Endothelial cell of umbilical vein (primary cell): ENCODE measurements at regions not wholly inside any gene's neighbourhood (a gene's known extent, or its start where the extent isn't known, plus 50 kb on each side); places are given as distances from the start of the nearest gene placed in this dataset.

Source experiments
- BruUV-seq: library from RNA; stranded (reverse); fragments of 400-500 nt; replicated peaks from 2 replicates; lab custom pipeline; 2021; lab: Mats Ljungman, UMichigan
- CTCF ChIA-PET: fragments of 300-600, 350-600 bp; sonication (Branson Sonifier 250); formaldehyde crosslinking; loops from one replicate; lab custom pipeline; 2021; ENCODE audit warnings: antibody characterized with exemption, inconsistent platforms; lab: Charles Lee
- POLR2A ChIA-PET: fragments of 300-600, 350-600 bp; sonication (Branson Sonifier 250); formaldehyde crosslinking; loops from one replicate; lab custom pipeline; 2021; ENCODE audit warnings: antibody characterized with exemption, inconsistent platforms; lab: Charles Lee
- DNase-seq: peaks from one replicate; pipeline ENCODE4 v3.0.0-alpha.2; 2011; ENCODE audit warnings: low read depth, low spot score
- FAIRE-seq: peaks from 2 replicates; lab custom pipeline; 2011; peaks lifted over from hg19 to GRCh38; lab: Jason Lieb, UNC
- H2AFZ ChIP-seq: 2 replicates; pipeline ENCODE4 v1.6.0; 2012; ENCODE audit warnings: low read depth, low read length, control low read depth, inconsistent platforms
- H3K27ac ChIP-seq: 2 replicates; pipeline ENCODE4 v1.5.1; 2011; ENCODE audit warnings: low read depth, mild to moderate bottlenecking, control low read depth, low read length, moderate library complexity; ENCODE audit not compliant: insufficient read depth
- H3K27me3 ChIP-seq, 2 experiments: 2 replicates each; pipeline versions ENCODE4 v1.6.0 to v1.6.1; 2011; ENCODE audit warnings: low read length in 2 of 2, mixed read lengths in 1 of 2; ENCODE audit not compliant: control insufficient read depth in 2 of 2, insufficient read depth in 2 of 2
- H3K36me3 ChIP-seq, 2 experiments: 2 replicates in 1 of 2; 3 replicates in 1 of 2; pipeline ENCODE4 v1.5.1; 2011; ENCODE audit warnings: low read length in 2 of 2, mild to moderate bottlenecking in 1 of 2, moderate library complexity in 1 of 2; ENCODE audit not compliant: control insufficient read depth in 2 of 2, insufficient read depth in 2 of 2; ENCODE audit errors: extremely low read depth in 1 of 2
- H3K4me1 ChIP-seq: 3 replicates; pipeline ENCODE4 v1.5.1; 2011; ENCODE audit warnings: mild to moderate bottlenecking, low read length; ENCODE audit not compliant: control insufficient read depth, insufficient read depth; ENCODE audit errors: extremely low read depth
- H3K4me2 ChIP-seq: 2 replicates; pipeline ENCODE4 v1.6.1; 2011; ENCODE audit warnings: low read length, control low read depth, mixed read lengths; ENCODE audit not compliant: insufficient read depth
- H3K4me3 ChIP-seq, 3 experiments: fragments of 200-600 bp in 1 of 3; sonication (generic), shearing (Covaris generic) in 1 of 3; replicated peaks in 1 of 3; 2 replicates each; pipeline ENCODE4 v1.5.1; 2011 to 2016; ENCODE audit warnings: control low read depth in 3 of 3, low read length in 3 of 3, mild to moderate bottlenecking in 2 of 3, inconsistent platforms in 1 of 3, low read depth in 1 of 3, moderate library complexity in 1 of 3; ENCODE audit not compliant: insufficient read depth in 1 of 3
- H3K79me2 ChIP-seq: 2 replicates; pipeline ENCODE4 v1.6.0; 2012; ENCODE audit warnings: low read length, inconsistent platforms; ENCODE audit not compliant: control insufficient read depth, insufficient read depth
- H3K9ac ChIP-seq: replicated peaks from 2 replicates; pipeline ENCODE3; 2011; ENCODE audit warnings: low read length, control low read depth; ENCODE audit not compliant: insufficient read depth; ENCODE audit errors: extremely low read depth
- H3K9me1 ChIP-seq: replicated peaks from 3 replicates; pipeline ENCODE4 v1.6.0; 2011; ENCODE audit warnings: mild to moderate bottlenecking, low read length; ENCODE audit not compliant: control insufficient read depth, insufficient read depth; ENCODE audit errors: extremely low read depth
- H3K9me3 ChIP-seq: replicated peaks from 2 replicates; pipeline ENCODE4 v1.5.1; 2012; ENCODE audit warnings: low read length, inconsistent platforms; ENCODE audit not compliant: control insufficient read depth, insufficient read depth
- H4K20me1 ChIP-seq: replicated peaks from 2 replicates; pipeline ENCODE3; 2011; ENCODE audit warnings: mild to moderate bottlenecking, low read length; ENCODE audit not compliant: control insufficient read depth, insufficient read depth; ENCODE audit errors: extremely low read depth
- FOS ChIP-seq: IDR thresholded peaks from 2 replicates; pipeline ENCODE4 v1.6.1; 2011; ENCODE audit warnings: mild to moderate bottlenecking, low read length, moderate library complexity, borderline replicate concordance; ENCODE audit not compliant: insufficient read depth
- GATA2 ChIP-seq: IDR thresholded peaks from 2 replicates; pipeline ENCODE4 v1.7.0; 2011; ENCODE audit warnings: low read depth, mild to moderate bottlenecking, moderate library complexity, mixed read lengths, low read length; ENCODE audit not compliant: insufficient read length, insufficient read depth
- MYC ChIP-seq: IDR thresholded peaks from one replicate; pipeline ENCODE4 v1.6.1; 2011; ENCODE audit warnings: mild to moderate bottlenecking, low read depth, low read length
- POLR2A ChIP-seq: IDR thresholded peaks from 2 replicates; pipeline ENCODE4 v1.6.1; 2012; ENCODE audit warnings: low read depth, mild to moderate bottlenecking, control low read depth, low read length
- POLR2AphosphoS5 ChIP-seq: IDR thresholded peaks from 2 replicates; pipeline ENCODE4 v1.6.1; 2012; ENCODE audit warnings: low read depth, mild to moderate bottlenecking, control low read depth, low read length, moderate library complexity; ENCODE audit not compliant: insufficient read depth
- dilution Hi-C: fragments of 300-500 bp; cut with MboI; formaldehyde crosslinking; loops from one replicate; pipeline ENCODE4 v1.15.0; 2019; ENCODE audit warnings: low sequenced_read_pairs; ENCODE audit not compliant: extremely low pct_ligation_motif_present
- intact Hi-C: fragments of 100-400 bp; cut with micrococcal nuclease; formaldehyde crosslinking; loops from one replicate; pipeline ENCODE4 v1.10.0; 2022

DNA sequence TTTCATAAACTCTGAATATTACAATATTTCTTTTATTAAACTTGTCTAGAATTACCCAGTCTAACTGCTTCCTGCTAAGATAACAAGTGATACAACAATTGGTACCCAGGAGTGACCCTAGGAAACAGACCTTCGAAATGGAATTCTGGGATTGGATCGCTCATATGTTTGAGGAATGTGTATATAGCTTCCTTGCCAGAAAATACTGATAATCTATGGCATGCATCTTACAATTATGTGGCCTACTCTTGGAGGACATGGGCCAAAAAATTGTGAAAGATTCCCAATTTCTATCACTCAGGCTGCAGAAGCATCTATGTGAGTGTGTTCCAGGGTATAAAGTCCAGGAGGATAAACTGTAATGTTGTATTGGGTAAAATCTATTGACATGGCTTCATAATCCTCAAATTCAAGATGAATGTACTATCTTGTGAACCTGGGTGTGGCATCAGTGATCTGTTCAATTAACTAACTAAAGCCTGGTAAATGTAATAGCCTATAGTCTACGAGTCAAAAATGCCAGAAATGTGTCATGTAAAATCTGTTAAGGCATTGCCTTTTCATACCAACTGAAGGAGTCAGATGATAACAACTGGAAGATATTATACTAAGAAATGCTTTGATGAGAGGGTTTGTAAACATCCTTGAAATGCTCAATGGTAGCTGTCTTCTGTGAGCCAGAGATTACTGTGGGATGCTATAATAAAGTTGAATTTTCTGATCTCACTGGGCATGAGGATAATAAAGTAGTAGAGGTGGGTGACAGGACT is 1499.3 kb downstream of the PCDH7 start:
- FAIRE-seq = no peak
- Histone ChIP-seq H3K9me1 (no peaks in the 10 kb centered on the region), H3K36me3 (no peaks in the 10 kb centered on the region), H3K9ac (no peak overlapping the region), H3K4me2 (peak overlapping the region; percentile 39), H4K20me1 (no peaks in the 10 kb centered on the region), H3K79me2 (no peaks in the 10 kb centered on the region), H3K9me3 (no peaks in the 10 kb centered on the region), H3K4me1 (no peaks in the 10 kb centered on the region), H3K4me3 (no peak overlapping the region), H2AFZ (peak overlapping the region; percentile 62), H3K27me3 (no peaks in the 10 kb centered on the region), H3K27ac (no peak overlapping the region)
- ChIA-PET CTCF (interaction anchor here (0.6 kb wide), 1 partner anchor 208 kb away, joined by 3 read pairs; no protein-coding TSS in a partner anchor), POLR2A (no interaction called here)
- TF ChIP-seq POLR2A (no peak), GATA2 (peak; percentile 12)
- BruUV-seq = no TSS peak
- DNase-seq = peak; percentile 3
- intact Hi-C loops = loop anchor here (1.0 kb wide), 1 partner anchor 77 kb away; no protein-coding TSS in a partner anchor
- dilution Hi-C loops = no loop called here

DNA sequence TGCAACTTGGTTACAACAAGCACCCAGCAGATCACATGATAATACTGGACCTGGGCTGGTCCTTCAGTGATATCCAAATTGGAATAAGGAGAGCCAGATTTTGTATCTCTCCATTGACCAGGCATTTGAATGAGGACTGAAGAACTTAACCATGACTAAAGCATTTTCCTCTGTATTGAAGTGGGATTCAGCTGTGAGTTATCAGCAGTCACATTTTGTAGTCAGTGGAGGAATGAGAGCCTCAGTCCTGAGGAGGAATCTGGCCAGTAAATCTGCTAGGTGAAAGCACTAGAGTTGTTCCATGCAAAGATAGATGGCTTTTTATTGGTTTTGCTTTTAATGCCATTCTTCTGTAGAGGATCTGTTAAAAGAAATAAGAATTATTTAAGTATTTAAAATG is 1506.0 kb downstream of the PCDH7 start:
- no TSS peak for BruUV-seq
- CTCF ChIA-PET = interaction anchor here (1.2 to 1.9 kb wide), 3 partner anchors 17 to 90 kb away, joined by 3 to 4 read pairs (median 3); no protein-coding TSS in a partner anchor
- no peak for DNase-seq

More for the DNA sequence above, 1506.0 kb downstream of the PCDH7 start:
- TF ChIP-seq FOS (peak; percentile 40), GATA2 (no peak), POLR2AphosphoS5 (no peak), MYC (no peak)
- Histone ChIP-seq H3K4me1 (no peaks in the 10 kb centered on the region), H3K9ac (no peak overlapping the region), H3K9me1 (no peaks in the 10 kb centered on the region), H3K27me3 (no peaks in the 10 kb centered on the region), H3K4me2 (no peak overlapping the region), H2AFZ (no peak overlapping the region), H3K36me3 (no peaks in the 10 kb centered on the region), H3K79me2 (no peaks in the 10 kb centered on the region), H4K20me1 (no peaks in the 10 kb centered on the region), H3K27ac (no peak overlapping the region), H3K4me3 (no peak overlapping the region), H3K9me3 (no peaks in the 10 kb centered on the region)
- dilution Hi-C loops (no loop called here), intact Hi-C loops (no loop called here)
- POLR2A ChIA-PET = no interaction called here
- no peak for FAIRE-seq
